ENCODE measurements at regions not wholly inside any gene's neighbourhood (a gene's known extent, or its start where the extent isn't known, plus 50 kb on each side); places are given as distances from the start of the nearest gene placed in this dataset.

GRCh38 chr6:95805699-95806098 lies 210.1 kb upstream of the FUT9 start (continued):
- TF ChIP-seq ZMYM4 (CRISPR knock-in tag; IDR thresholded peaks at IDR 0.05), result 0 out of 2 replicates have a peak, but pooled peaks have one; percentile 43
- no peak for TF ChIP-seq SOX13 (IDR thresholded peaks at IDR 0.05)
- TF ChIP-seq SOX13 (CRISPR knock-in tag; conservative IDR thresholded peaks at IDR 0.05 in 1 of 2, IDR thresholded peaks at IDR 0.05 in 1 of 2), result peak in 1 of 2 experiments; percentile 41; a peak in 2 of 4 replicates
- no peak for TF ChIP-seq ZNF740 (CRISPR knock-in tag; IDR thresholded peaks at IDR 0.05)
- no peak for TF ChIP-seq HOXD1 (CRISPR knock-in tag; IDR thresholded peaks at IDR 0.05)
- TF ChIP-seq ATF5 (CRISPR knock-in tag; IDR thresholded peaks at IDR 0.05; ENCODE audit: low read depth), result no peak
- no peak for TF ChIP-seq STAT6 (CRISPR knock-in tag; IDR thresholded peaks at IDR 0.05; ENCODE audit: borderline replicate concordance)
- no peak for TF ChIP-seq ZNF343 (CRISPR knock-in tag; IDR thresholded peaks at IDR 0.05)
- no peak for TF ChIP-seq ZNF230 (CRISPR knock-in tag; IDR thresholded peaks at IDR 0.05)
- TF ChIP-seq ZBTB8A (CRISPR knock-in tag; IDR thresholded peaks at IDR 0.05; ENCODE audit: borderline replicate concordance, low read depth), result no peak
- no peak for TF ChIP-seq ERF (CRISPR knock-in tag; IDR thresholded peaks at IDR 0.05)
- no peak for TF ChIP-seq TSC22D2 (CRISPR knock-in tag; IDR thresholded peaks at IDR 0.05; ENCODE audit: borderline replicate concordance)
- TF ChIP-seq RFXANK (CRISPR knock-in tag; IDR thresholded peaks at IDR 0.05), result no peak
- no peak for TF ChIP-seq ZBTB1 (CRISPR knock-in tag; IDR thresholded peaks at IDR 0.05; ENCODE audit: borderline replicate concordance)
- TF ChIP-seq MAFG (CRISPR knock-in tag; IDR thresholded peaks at IDR 0.05), result no peak
- TF ChIP-seq YY1 (IDR thresholded peaks at IDR 0.05; ENCODE audit: insufficient read depth, insufficient replicate concordance, low read depth, low read length), result no peak
- no peak for TF ChIP-seq ZFP36 (IDR thresholded peaks at IDR 0.05; ENCODE audit: borderline replicate concordance, low read depth, low read length, partially characterized antibody)
- TF ChIP-seq RAD21 (CRISPR knock-in tag; IDR thresholded peaks at IDR 0.05), result no peak
- TF ChIP-seq ZNF468 (CRISPR knock-in tag; IDR thresholded peaks at IDR 0.05), result no peak
- TF ChIP-seq KDM5A (IDR thresholded peaks at IDR 0.05; ENCODE audit: borderline replicate concordance, low read length), result no peak
- TF ChIP-seq SAP130 (CRISPR knock-in tag; IDR thresholded peaks at IDR 0.05; ENCODE audit: low read depth), result no peak
- no peak for TF ChIP-seq ZNF580 (CRISPR knock-in tag; IDR thresholded peaks at IDR 0.05; ENCODE audit: borderline replicate concordance, low read depth)
- no peak for TF ChIP-seq ZNF724P (CRISPR knock-in tag; IDR thresholded peaks at IDR 0.05; ENCODE audit: borderline replicate concordance)
- TF ChIP-seq MLLT10 (CRISPR knock-in tag; IDR thresholded peaks at IDR 0.05), result no peak
- peak; percentile 53; the same call in 1 of the 2 replicates for TF ChIP-seq ZNF644 (CRISPR knock-in tag; IDR thresholded peaks at IDR 0.05; ENCODE audit: low read depth)
- no peak for TF ChIP-seq SRY (CRISPR knock-in tag; IDR thresholded peaks at IDR 0.05)
- no peak for TF ChIP-seq MEIS2 (CRISPR knock-in tag; IDR thresholded peaks at IDR 0.05)
- no peak for TF ChIP-seq ZNF451 (CRISPR knock-in tag; IDR thresholded peaks at IDR 0.05)

All from HepG2 (cell line).